GM19043 (cell line): ENCODE measurements at regions not wholly inside any gene's neighbourhood (a gene's known extent, or its start where the extent isn't known, plus 50 kb on each side); places are given as distances from the start of the nearest gene placed in this dataset.
"Not testable (repeated sequence)": the region's sequence is repeated elsewhere in the genome, so short reads cannot be mapped to it uniquely, and the experiment has no call there.

Source experiments
- ATAC-seq: cut with Tn5 transposase; IDR thresholded peaks from one replicate; pipeline ENCODE4 v1.9.1; 2021; ENCODE audit warnings: low read depth; ENCODE audit not compliant: unreplicated experiment

- not testable (repeated sequence) for ATAC-seq
These were observed 194.5 kb downstream of the TBC1D2B start for GRCh38 chr15:77883012-77883411.

- ATAC-seq = no peak
These were observed 195.6 kb downstream of the TBC1D2B start for GRCh38 chr15:77881950-77882349.

GRCh38 chr15:77881535-77881934 is 196.0 kb downstream of the TBC1D2B start:
- ATAC-seq = not testable (repeated sequence)

GRCh38 chr15:77879466-77879865 is 198.0 kb downstream of the TBC1D2B start:
- not testable (repeated sequence) for ATAC-seq

GRCh38 chr15:77877869-77878577 is 199.5 kb downstream of the TBC1D2B start:
- ATAC-seq = no peak

- ATAC-seq = not testable (repeated sequence)
These were observed 201.2 kb downstream of the TBC1D2B start for GRCh38 chr15:77876107-77876820.

- ATAC-seq = not testable (repeated sequence)
These were observed 202.3 kb downstream of the TBC1D2B start for GRCh38 chr15:77875066-77875721.

- ATAC-seq = no peak
These were observed 203.4 kb downstream of the TBC1D2B start for GRCh38 chr15:77874063-77874462.

- ATAC-seq = not testable (repeated sequence)
These were observed 204.7 kb downstream of the TBC1D2B start for GRCh38 chr15:77872521-77873425.

GRCh38 chr15:77871852-77872371 is 205.6 kb downstream of the TBC1D2B start:
- no peak for ATAC-seq

- no peak for ATAC-seq
These were observed 207.1 kb downstream of the TBC1D2B start for GRCh38 chr15:77870195-77871065.

GRCh38 chr15:77869021-77869895 is 208.3 kb downstream of the TBC1D2B start:
- ATAC-seq = no peak

GRCh38 chr15:77868048-77868629 is 209.4 kb downstream of the TBC1D2B start:
- ATAC-seq = not testable (repeated sequence)

GRCh38 chr15:77867266-77868047 is 210.1 kb downstream of the TBC1D2B start:
- no peak for ATAC-seq

GRCh38 chr15:77866596-77867125 is 210.8 kb downstream of the TBC1D2B start:
- no peak for ATAC-seq

GRCh38 chr15:77866186-77866585 is 211.3 kb downstream of the TBC1D2B start:
- ATAC-seq = no peak

GRCh38 chr15:77865701-77866100 is 211.8 kb downstream of the TBC1D2B start:
- ATAC-seq = no peak
